ENCODE measurements at regions not wholly inside any gene's neighbourhood (a gene's known extent, or its start where the extent isn't known, plus 50 kb on each side); places are given as distances from the start of the nearest gene placed in this dataset.
A peak's percentile ranks its signal among the peaks of the same experiment; 100 is the strongest.
"Not testable (repeated sequence)": the region's sequence is repeated elsewhere in the genome, so short reads cannot be mapped to it uniquely, and the experiment has no call there.

GRCh38 chr3:106398891-106399600, 530.2 kb upstream of the CBLB start:
- no peak for DNase-seq (ENCODE audit: low read depth)

GRCh38 chr3:106399761-106400160, 530.9 kb upstream of the CBLB start:
- no peak for DNase-seq (ENCODE audit: low read depth)

- no peak for DNase-seq (ENCODE audit: low read depth)
Observed at GRCh38 chr3:106401666-106402490, 533.1 kb upstream of the CBLB start.

GRCh38 chr3:106403371-106404145, 534.7 kb upstream of the CBLB start:
- no peak for DNase-seq (ENCODE audit: low read depth)

GRCh38 chr3:106413683-106414082, 544.9 kb upstream of the CBLB start:
- no peak for DNase-seq (ENCODE audit: low read depth)

GRCh38 chr3:106420628-106421027, 551.8 kb upstream of the CBLB start:
- no peak for DNase-seq (ENCODE audit: low read depth)

GRCh38 chr3:106421426-106421825, 552.6 kb upstream of the CBLB start:
- DNase-seq (ENCODE audit: low read depth), result no peak

GRCh38 chr3:106421909-106422308, 553.1 kb upstream of the CBLB start:
- peak; percentile 16 for DNase-seq (ENCODE audit: low read depth)

- DNase-seq (ENCODE audit: low read depth), result no peak
Observed at GRCh38 chr3:106423321-106424225, 554.8 kb upstream of the CBLB start.

- DNase-seq (ENCODE audit: low read depth), result no peak
Observed at GRCh38 chr3:106425026-106425425, 556.2 kb upstream of the CBLB start.

- no peak for DNase-seq (ENCODE audit: low read depth)
Observed at GRCh38 chr3:106425916-106426315, 557.1 kb upstream of the CBLB start.

GRCh38 chr3:106428565-106428994, 559.8 kb upstream of the CBLB start:
- peak; percentile 96 for DNase-seq (ENCODE audit: low read depth)

GRCh38 chr3:106431721-106432120, 562.9 kb upstream of the CBLB start:
- DNase-seq (ENCODE audit: low read depth), result no peak

GRCh38 chr3:106435899-106436453, 567.2 kb upstream of the CBLB start:
- DNase-seq (ENCODE audit: low read depth), result no peak

GRCh38 chr3:106438887-106439286, 570.1 kb upstream of the CBLB start:
- DNase-seq (ENCODE audit: low read depth), result no peak

GRCh38 chr3:106440672-106441071, 571.9 kb upstream of the CBLB start:
- DNase-seq (ENCODE audit: low read depth), result no peak

- DNase-seq (ENCODE audit: low read depth), result no peak
Observed at GRCh38 chr3:106446271-106446670, 577.5 kb upstream of the CBLB start.

GRCh38 chr3:106447723-106448301, 579.0 kb upstream of the CBLB start:
- no peak for DNase-seq (ENCODE audit: low read depth)

GRCh38 chr3:106448372-106448966, 579.7 kb upstream of the CBLB start:
- DNase-seq (ENCODE audit: low read depth), result not testable (repeated sequence)

- DNase-seq (ENCODE audit: low read depth), result no peak
Observed at GRCh38 chr3:106452096-106452495, 583.3 kb upstream of the CBLB start.

All from ELR (cell line).